Ishikawa (cell line): ENCODE measurements at regions not wholly inside any gene's neighbourhood (a gene's known extent, or its start where the extent isn't known, plus 50 kb on each side); places are given as distances from the start of the nearest gene placed in this dataset.

Experiments
- CEBPB ChIP-seq: IDR thresholded peaks from 2 replicates; pipeline ENCODE4 v1.6.1; 2012
- CREB1 ChIP-seq: IDR thresholded peaks from 2 replicates; pipeline ENCODE4 v1.6.1; 2012; ENCODE audit warnings: low read depth
- EGR1 ChIP-seq: IDR thresholded peaks from 2 replicates; pipeline ENCODE4 v1.6.1; 2012
- EP300 ChIP-seq: IDR thresholded peaks from 2 replicates; pipeline ENCODE4 v1.6.1; 2012; ENCODE audit warnings: borderline replicate concordance
- FOXM1 ChIP-seq: IDR thresholded peaks from 2 replicates; pipeline ENCODE4 v1.6.1; 2012; ENCODE audit warnings: low read depth, borderline replicate concordance
- MAX ChIP-seq: IDR thresholded peaks from 2 replicates; pipeline ENCODE4 v1.6.1; 2012
- NFIC ChIP-seq: IDR thresholded peaks from 2 replicates; pipeline ENCODE4 v1.6.1; 2012
- RAD21 ChIP-seq: IDR thresholded peaks from 2 replicates; pipeline ENCODE4 v1.6.1; 2012; ENCODE audit warnings: low read depth
- REST ChIP-seq: IDR thresholded peaks from 2 replicates; pipeline ENCODE4 v1.6.1; 2012; ENCODE audit warnings: low read depth, mild to moderate bottlenecking
- TAF1 ChIP-seq: IDR thresholded peaks from 2 replicates; pipeline ENCODE4 v1.6.1; 2012; ENCODE audit warnings: low read depth, mild to moderate bottlenecking
- TCF12 ChIP-seq: IDR thresholded peaks from 2 replicates; pipeline ENCODE4 v1.6.1; 2012; ENCODE audit warnings: low read depth
- TEAD4 ChIP-seq: IDR thresholded peaks from 2 replicates; pipeline ENCODE4 v1.6.1; 2012
- USF1 ChIP-seq: IDR thresholded peaks from 2 replicates; pipeline ENCODE4 v1.6.1; 2012
- YY1 ChIP-seq: IDR thresholded peaks from 2 replicates; pipeline ENCODE4 v1.6.1; 2012; ENCODE audit warnings: low read depth
- ZBTB7A ChIP-seq: IDR thresholded peaks from 2 replicates; pipeline ENCODE4 v1.6.1; 2012; ENCODE audit warnings: low read depth

- no peak for TF ChIP-seq EGR1
- TF ChIP-seq YY1 = no peak
- no peak for TF ChIP-seq CEBPB
- no peak for TF ChIP-seq FOXM1
- no peak for TF ChIP-seq TAF1
- TF ChIP-seq TEAD4 = no peak
- TF ChIP-seq MAX = no peak
Observed at GRCh38 chr14:71764701-71765382, 167.4 kb upstream of the RGS6 start.

GRCh38 chr14:71765505-71765904 lies 166.7 kb upstream of the RGS6 start:
- TF ChIP-seq YY1 = no peak
- TF ChIP-seq NFIC = no peak
- TF ChIP-seq EGR1 = no peak
- no peak for TF ChIP-seq FOXM1
- TF ChIP-seq MAX = no peak

- TF ChIP-seq FOXM1 (no peak), NFIC (no peak), TEAD4 (no peak), USF1 (no peak)
Observed at GRCh38 chr14:71770431-71770830, 161.8 kb upstream of the RGS6 start.

- TF ChIP-seq CEBPB (no peak), REST (no peak), EP300 (no peak), FOXM1 (no peak), YY1 (no peak), CREB1 (no peak)
Observed at GRCh38 chr14:71773898-71774481, 158.2 kb upstream of the RGS6 start.

GRCh38 chr14:71776471-71777360 lies 155.5 kb upstream of the RGS6 start:
- no peak for TF ChIP-seq RAD21
- no peak for TF ChIP-seq FOXM1
- no peak for TF ChIP-seq TEAD4
- no peak for TF ChIP-seq ZBTB7A
- TF ChIP-seq CEBPB = no peak
- TF ChIP-seq TCF12 = no peak
- TF ChIP-seq CREB1 = no peak
- no peak for TF ChIP-seq NFIC
- TF ChIP-seq TAF1 = no peak
- TF ChIP-seq MAX = no peak
- TF ChIP-seq EGR1 = no peak

GRCh38 chr14:71780075-71780474 lies 152.2 kb upstream of the RGS6 start:
- TF ChIP-seq TCF12 (no peak), YY1 (no peak), ZBTB7A (no peak), RAD21 (no peak), CREB1 (no peak), USF1 (no peak), CEBPB (no peak), MAX (no peak), TAF1 (no peak), NFIC (no peak), FOXM1 (no peak), EP300 (no peak), REST (no peak), EGR1 (no peak), TEAD4 (no peak)
